ENCODE measurements at regions not wholly inside any gene's neighbourhood (a gene's known extent, or its start where the extent isn't known, plus 50 kb on each side); places are given as distances from the start of the nearest gene placed in this dataset.

- Histone ChIP-seq H3K79me2 (ENCODE audit: control insufficient read depth, insufficient read depth, low read length) (no peaks in the 10 kb centered on the region), H3K9ac (ENCODE audit: insufficient read depth in 1 of 2, low read depth in 2 of 2, low read length in 2 of 2) (no peak overlapping the region), H3K27me3 (ENCODE audit: control insufficient read depth in 2 of 2, insufficient read depth in 2 of 2, low read length in 2 of 2) (peaks cover 18 to 23% of the 10 kb centered on the region in 2 experiments), H3K9me3 (replicated peaks; ENCODE audit: control insufficient read depth, insufficient read depth, low read depth, low read length) (no peaks in the 10 kb centered on the region), H3K4me3 (no peak overlapping the region), H4K20me1 (replicated peaks; ENCODE audit: control insufficient read depth, insufficient read depth, low read length) (no peaks in the 10 kb centered on the region), H2AFZ (ENCODE audit: low read depth, low read length) (no peak overlapping the region), H3K27ac (ENCODE audit: extremely low read depth, low read depth, low read length) (no peak overlapping the region), H3K4me1 (replicated peaks in 1 of 2; ENCODE audit: control insufficient read depth in 2 of 2, insufficient read depth in 2 of 2, low read length in 2 of 2) (no peaks in the 10 kb centered on the region; a peak in 1 of 5 replicates), H3K36me3 (ENCODE audit: control insufficient read depth, insufficient read depth, low read length) (no peaks in the 10 kb centered on the region), H3K9me1 (ENCODE audit: control insufficient read depth, insufficient read depth, low read length) (no peaks in the 10 kb centered on the region), H3K4me2 (ENCODE audit: insufficient read depth, low read length) (no peak overlapping the region)
- 4% methylated on average over 4 of the region's 4 CpGs for WGBS (ENCODE audit: insufficient coverage, low coverage, missing lambda C conversion rate)
- CTCF ChIA-PET (ENCODE audit: low intra/inter-chr PET ratio) = no interaction called here
- DNase-seq (ENCODE audit: extremely low read depth in 1 of 4, low spot score in 3 of 4) (no peak), ATAC-seq (no peak), FAIRE-seq (no peak)
- POLR2A ChIA-PET = interaction anchor here (0.7 kb wide), 1 partner anchor 947 kb away, joined by 3 read pairs; no protein-coding TSS in a partner anchor
- BruUV-seq (replicated peaks) = no TSS peak
- TF ChIP-seq PRPF4 (IDR thresholded peaks at IDR 0.05; ENCODE audit: insufficient read depth, low read depth, low read length, poor library complexity, severe bottlenecking) = no peak
- no peak for TF ChIP-seq SRSF1 (IDR thresholded peaks at IDR 0.05; ENCODE audit: low read depth, low read length)
- TF ChIP-seq ZNF77 (CRISPR knock-in tag; IDR thresholded peaks at IDR 0.05) = no peak
- TF ChIP-seq POLR2H (tag; IDR thresholded peaks at IDR 0.05; ENCODE audit: low read depth) = no peak
- TF ChIP-seq CLOCK (CRISPR knock-in tag; IDR thresholded peaks at IDR 0.05; ENCODE audit: borderline replicate concordance) = no peak
- TF ChIP-seq HLTF (IDR thresholded peaks at IDR 0.05) = no peak
- no peak for TF ChIP-seq OTX1 (CRISPR knock-in tag; IDR thresholded peaks at IDR 0.05)
- no peak for TF ChIP-seq DPF2 (IDR thresholded peaks at IDR 0.05)
- no peak for TF ChIP-seq CBX8 (IDR thresholded peaks at IDR 0.05; ENCODE audit: borderline replicate concordance, extremely low read depth, low read depth, low read length, poor library complexity, severe bottlenecking)
- no peak for TF ChIP-seq ZNF184 (CRISPR knock-in tag; IDR thresholded peaks at IDR 0.05)
- no peak for TF ChIP-seq HMGN3 (IDR thresholded peaks at IDR 0.05; ENCODE audit: borderline replicate concordance, extremely low read depth, insufficient read length, low read depth, low read length)
- no peak for TF ChIP-seq HDAC1 (IDR thresholded peaks at IDR 0.05)
- TF ChIP-seq TAF15 (IDR thresholded peaks at IDR 0.05; ENCODE audit: low read depth, low read length) = no peak
- TF ChIP-seq CCAR2 (IDR thresholded peaks at IDR 0.05; ENCODE audit: low read depth, low read length) = no peak
- no peak for TF ChIP-seq HMBOX1 (IDR thresholded peaks at IDR 0.05)
- no peak for TF ChIP-seq TEAD1 (CRISPR knock-in tag; IDR thresholded peaks at IDR 0.05)
- TF ChIP-seq USF2 (CRISPR knock-in tag; IDR thresholded peaks at IDR 0.05) = no peak
- intact Hi-C loops (cut with micrococcal nuclease) = loop anchor here (5.0 kb wide), 1 partner anchor 198 kb away; no protein-coding TSS in a partner anchor
- in situ Hi-C loops (cut with MboI) = loop anchor here (25.0 kb wide), 1 partner anchor 222 kb away; the partner anchor contains the start of gene TTC12
Measured at GRCh38 chr11:113534625-113535024, 59.4 kb upstream of the DRD2 start.

All from K562 (cell line).